Peyer's patch (tissue), 4 donors: ENCODE measurements at regions not wholly inside any gene's neighbourhood (a gene's known extent, or its start where the extent isn't known, plus 50 kb on each side); places are given as distances from the start of the nearest gene placed in this dataset.

Experiments used
- POLR2A ChIP-seq, 2 donors: fragments of 450-650 bp; IDR thresholded peaks; one replicate each; pipeline ENCODE4 v1.5.1; 2017; ENCODE audit warnings: antibody characterized with exemption in 2 of 2, mild to moderate bottlenecking in 2 of 2, moderate library complexity in 2 of 2
- TF ChIP-seq, protein P1 (sequence below), 6 experiments: fragments of 450-650 bp in 4 of 6; fragments of 200-600 bp in 2 of 6; sonication (generic) in 1 of 6; IDR thresholded peaks; one replicate each; pipeline ENCODE4 v1.5.1; 2017 to 2019; ENCODE audit warnings: antibody characterized with exemption in 6 of 6, mild to moderate bottlenecking in 3 of 6, moderate library complexity in 1 of 6

- TF ChIP-seq, protein P1, sequence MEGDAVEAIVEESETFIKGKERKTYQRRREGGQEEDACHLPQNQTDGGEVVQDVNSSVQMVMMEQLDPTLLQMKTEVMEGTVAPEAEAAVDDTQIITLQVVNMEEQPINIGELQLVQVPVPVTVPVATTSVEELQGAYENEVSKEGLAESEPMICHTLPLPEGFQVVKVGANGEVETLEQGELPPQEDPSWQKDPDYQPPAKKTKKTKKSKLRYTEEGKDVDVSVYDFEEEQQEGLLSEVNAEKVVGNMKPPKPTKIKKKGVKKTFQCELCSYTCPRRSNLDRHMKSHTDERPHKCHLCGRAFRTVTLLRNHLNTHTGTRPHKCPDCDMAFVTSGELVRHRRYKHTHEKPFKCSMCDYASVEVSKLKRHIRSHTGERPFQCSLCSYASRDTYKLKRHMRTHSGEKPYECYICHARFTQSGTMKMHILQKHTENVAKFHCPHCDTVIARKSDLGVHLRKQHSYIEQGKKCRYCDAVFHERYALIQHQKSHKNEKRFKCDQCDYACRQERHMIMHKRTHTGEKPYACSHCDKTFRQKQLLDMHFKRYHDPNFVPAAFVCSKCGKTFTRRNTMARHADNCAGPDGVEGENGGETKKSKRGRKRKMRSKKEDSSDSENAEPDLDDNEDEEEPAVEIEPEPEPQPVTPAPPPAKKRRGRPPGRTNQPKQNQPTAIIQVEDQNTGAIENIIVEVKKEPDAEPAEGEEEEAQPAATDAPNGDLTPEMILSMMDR (IDR thresholded peaks at IDR 0.05), result no peak
- no peak for TF ChIP-seq POLR2A (IDR thresholded peaks at IDR 0.05)
Measured at GRCh38 chr2:4862031-4862430, 830.2 kb upstream of the SOX11 start.
